ENCODE measurements at regions not wholly inside any gene's neighbourhood (a gene's known extent, or its start where the extent isn't known, plus 50 kb on each side); places are given as distances from the start of the nearest gene placed in this dataset.
"Not testable (repeated sequence)": the region's sequence is repeated elsewhere in the genome, so short reads cannot be mapped to it uniquely, and the experiment has no call there.

- H3K9me3 ChIP-seq = no peaks in the 10 kb centered on the region
- H3K4me3 ChIP-seq = no peak overlapping the region
- H3K27ac ChIP-seq = no peak overlapping the region
- no peak for DNase-seq (ENCODE audit: low spot score in 2 of 2)
- TF ChIP-seq POLR2A (IDR thresholded peaks at IDR 0.05) = no peak
- TF ChIP-seq POLR2AphosphoS5 (IDR thresholded peaks at IDR 0.05) = no peak
- TF ChIP-seq, protein P1, sequence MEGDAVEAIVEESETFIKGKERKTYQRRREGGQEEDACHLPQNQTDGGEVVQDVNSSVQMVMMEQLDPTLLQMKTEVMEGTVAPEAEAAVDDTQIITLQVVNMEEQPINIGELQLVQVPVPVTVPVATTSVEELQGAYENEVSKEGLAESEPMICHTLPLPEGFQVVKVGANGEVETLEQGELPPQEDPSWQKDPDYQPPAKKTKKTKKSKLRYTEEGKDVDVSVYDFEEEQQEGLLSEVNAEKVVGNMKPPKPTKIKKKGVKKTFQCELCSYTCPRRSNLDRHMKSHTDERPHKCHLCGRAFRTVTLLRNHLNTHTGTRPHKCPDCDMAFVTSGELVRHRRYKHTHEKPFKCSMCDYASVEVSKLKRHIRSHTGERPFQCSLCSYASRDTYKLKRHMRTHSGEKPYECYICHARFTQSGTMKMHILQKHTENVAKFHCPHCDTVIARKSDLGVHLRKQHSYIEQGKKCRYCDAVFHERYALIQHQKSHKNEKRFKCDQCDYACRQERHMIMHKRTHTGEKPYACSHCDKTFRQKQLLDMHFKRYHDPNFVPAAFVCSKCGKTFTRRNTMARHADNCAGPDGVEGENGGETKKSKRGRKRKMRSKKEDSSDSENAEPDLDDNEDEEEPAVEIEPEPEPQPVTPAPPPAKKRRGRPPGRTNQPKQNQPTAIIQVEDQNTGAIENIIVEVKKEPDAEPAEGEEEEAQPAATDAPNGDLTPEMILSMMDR (IDR thresholded peaks at IDR 0.05) = no peak
- intact Hi-C loops (cut with DNase I; ENCODE audit: low total_unique reads) = no loop called here
- H3K27me3 ChIP-seq = no peaks in the 10 kb centered on the region
- H3K36me3 ChIP-seq = no peaks in the 10 kb centered on the region
- no peaks in the 10 kb centered on the region for H3K4me1 ChIP-seq
Observed at GRCh38 chr18:42365591-42365990, 410.6 kb downstream of the PIK3C3 start.

- TF ChIP-seq, protein P1 (IDR thresholded peaks at IDR 0.05) = no peak
- TF ChIP-seq POLR2A (IDR thresholded peaks at IDR 0.05) (no peak), POLR2AphosphoS5 (IDR thresholded peaks at IDR 0.05) (no peak)
- Histone ChIP-seq H3K4me3 (no peak overlapping the region), H3K4me1 (no peaks in the 10 kb centered on the region), H3K27me3 (no peaks in the 10 kb centered on the region), H3K36me3 (no peaks in the 10 kb centered on the region), H3K27ac (no peak overlapping the region), H3K9me3 (no peaks in the 10 kb centered on the region)
- intact Hi-C loops (cut with DNase I; ENCODE audit: low total_unique reads) = no loop called here
- DNase-seq (ENCODE audit: low spot score in 2 of 2) = no peak
Observed at GRCh38 chr18:42373584-42373983, 418.6 kb downstream of the PIK3C3 start.

DNA sequence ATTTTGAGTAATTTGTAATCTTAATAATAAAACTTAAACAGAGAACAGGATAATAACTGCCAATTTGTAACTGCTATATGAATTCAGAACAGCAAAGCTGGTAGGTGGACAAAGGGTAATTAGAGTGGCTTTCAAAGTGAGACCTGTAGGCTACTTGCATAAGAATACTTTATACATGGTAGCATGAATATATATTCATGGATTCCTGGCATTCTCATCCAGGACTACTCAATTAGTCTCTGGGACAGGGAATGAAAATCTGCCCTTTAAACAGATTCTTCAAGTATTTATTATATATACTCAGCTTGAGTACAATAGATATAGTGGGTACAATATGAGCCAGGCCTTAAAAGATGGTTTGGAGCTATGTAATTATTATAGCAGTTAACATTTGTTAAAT is 419.9 kb downstream of the PIK3C3 start:
- no peak for DNase-seq (ENCODE audit: low spot score in 2 of 2)
- TF ChIP-seq, protein P1 (IDR thresholded peaks at IDR 0.05) = no peak
- TF ChIP-seq POLR2AphosphoS5 (IDR thresholded peaks at IDR 0.05) (no peak), POLR2A (IDR thresholded peaks at IDR 0.05) (no peak)
- Histone ChIP-seq H3K27me3 (no peaks in the 10 kb centered on the region), H3K4me1 (no peaks in the 10 kb centered on the region), H3K4me3 (no peak overlapping the region), H3K36me3 (no peaks in the 10 kb centered on the region), H3K9me3 (no peaks in the 10 kb centered on the region), H3K27ac (no peak overlapping the region)
- intact Hi-C loops (cut with DNase I; ENCODE audit: low total_unique reads) = no loop called here

DNA sequence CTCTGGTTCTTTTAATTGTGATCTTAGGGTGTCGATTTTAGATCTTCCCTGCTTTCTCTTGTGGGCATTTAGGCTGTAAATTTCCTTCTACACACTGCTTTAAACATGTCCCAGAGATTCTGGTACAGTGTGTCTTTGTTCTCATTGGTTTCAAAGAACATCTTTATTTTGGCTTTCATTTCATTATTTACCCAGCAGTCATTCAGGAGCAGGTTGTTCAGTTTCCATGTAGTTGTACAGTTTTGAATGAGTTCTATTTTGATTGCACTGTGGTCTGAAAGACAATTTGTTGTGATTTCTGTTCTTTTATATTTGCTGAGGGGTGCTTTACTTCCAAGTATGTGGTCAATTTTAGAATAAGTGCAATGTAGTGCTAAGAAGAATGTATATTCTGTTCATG is 423.8 kb downstream of the PIK3C3 start:
- intact Hi-C loops (cut with DNase I; ENCODE audit: low total_unique reads) = not testable (repeated sequence)

GRCh38 chr18:42381236-42381635 is 426.2 kb downstream of the PIK3C3 start:
- H3K36me3 ChIP-seq; H3K9me3 ChIP-seq; H3K27me3 ChIP-seq; DNase-seq (ENCODE audit: low spot score in 2 of 2); H3K4me3 ChIP-seq; intact Hi-C loops (cut with DNase I; ENCODE audit: low total_unique reads); H3K4me1 ChIP-seq; H3K27ac ChIP-seq: not testable (repeated sequence)

More for the DNA sequence above, 423.8 kb downstream of the PIK3C3 start:
- not testable (repeated sequence) for H3K9me3 ChIP-seq; H3K36me3 ChIP-seq; H3K4me3 ChIP-seq; H3K27ac ChIP-seq; DNase-seq (ENCODE audit: low spot score in 2 of 2); H3K4me1 ChIP-seq; H3K27me3 ChIP-seq

DNA sequence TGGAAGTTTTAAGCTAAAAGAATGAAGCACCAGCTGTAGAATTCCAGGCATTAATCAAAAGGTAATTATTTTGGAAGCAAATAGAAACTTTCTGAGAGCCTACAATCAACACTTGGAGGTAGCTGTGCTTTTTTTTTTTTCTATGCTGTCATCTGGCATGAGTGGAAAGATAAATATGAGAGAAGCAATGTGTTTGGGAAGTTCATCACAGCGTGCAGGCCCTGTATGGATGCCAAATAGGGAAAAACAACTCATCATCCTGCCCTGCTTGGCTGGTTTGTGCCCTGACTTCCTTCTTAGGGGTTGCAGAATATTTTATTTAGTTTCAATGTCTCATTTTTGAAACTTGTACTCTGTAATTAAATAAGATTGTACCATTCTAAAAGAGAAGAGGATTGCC is 437.4 kb downstream of the PIK3C3 start:
- no peaks in the 10 kb centered on the region for H3K9me3 ChIP-seq
- no peaks in the 10 kb centered on the region for H3K4me1 ChIP-seq
- H3K4me3 ChIP-seq = no peak overlapping the region
- DNase-seq (ENCODE audit: low spot score in 2 of 2) = no peak
- no peak overlapping the region for H3K27ac ChIP-seq
- H3K27me3 ChIP-seq = no peaks in the 10 kb centered on the region
- intact Hi-C loops (cut with DNase I; ENCODE audit: low total_unique reads) = no loop called here
- no peak for TF ChIP-seq POLR2AphosphoS5 (IDR thresholded peaks at IDR 0.05)
- TF ChIP-seq, protein P1 (IDR thresholded peaks at IDR 0.05) = no peak
- no peak for TF ChIP-seq POLR2A (IDR thresholded peaks at IDR 0.05)
- no peaks in the 10 kb centered on the region for H3K36me3 ChIP-seq

Data from breast epithelium (tissue), 4 donors.